Activated T-cell treated with anti-CD3 and anti-CD28 coated beads, Interleukin-2, amount 50 U/mL, for 72 hours (primary cell): ENCODE measurements at regions not wholly inside any gene's neighbourhood (a gene's known extent, or its start where the extent isn't known, plus 50 kb on each side); places are given as distances from the start of the nearest gene placed in this dataset.

Experiments
- ATAC-seq, 2 donors: fragments of 150-1000 bp; cut with Tn5 transposase; replicated peaks in 1 of 2; 2 replicates each; pipeline ENCODE4 v1.10.0; 2021; ENCODE audit warnings: moderate library complexity in 2 of 2, mild to moderate bottlenecking in 1 of 2
- DNase-seq, 2 donors: peaks; one replicate each; pipeline ENCODE4 v3.0.0; 2021 to 2022; ENCODE audit warnings: mixed read lengths in 1 of 2
- H3K27ac Mint-ChIP-seq: one replicate; pipeline ENCODE4 v1.8.0; 2022; ENCODE audit warnings: mild to moderate bottlenecking, moderate library complexity, mixed read lengths
- H3K27me3 Mint-ChIP-seq: one replicate; pipeline ENCODE4 v1.8.0; 2022; ENCODE audit warnings: low read depth, mixed read lengths
- H3K36me3 Mint-ChIP-seq, 2 donors: one replicate each; pipeline ENCODE4 v1.8.0; 2022; ENCODE audit warnings: mixed read lengths in 2 of 2, mild to moderate bottlenecking in 1 of 2; ENCODE audit not compliant: insufficient read depth in 2 of 2
- H3K4me1 Mint-ChIP-seq: one replicate; pipeline ENCODE4 v1.8.0; 2022; ENCODE audit warnings: low read depth, mixed read lengths
- H3K4me3 Mint-ChIP-seq, 2 donors: one replicate each; pipeline ENCODE4 v1.8.0; 2022; ENCODE audit warnings: mild to moderate bottlenecking in 2 of 2, mixed read lengths in 2 of 2, moderate library complexity in 2 of 2
- H3K9me3 Mint-ChIP-seq, 2 donors: one replicate each; pipeline ENCODE4 v1.8.0; 2022; ENCODE audit warnings: mixed read lengths in 2 of 2

GRCh38 chr11:86119077-86119476 lies 50.2 kb upstream of the PICALM start:
- DNase-seq (no peak), ATAC-seq (no peak)
- no peaks in the 10 kb centered on the region for H3K9me3 Mint-ChIP-seq
- H3K27ac Mint-ChIP-seq = no peak overlapping the region
- peaks cover 0 to 3% of the 10 kb centered on the region in 2 donors for H3K36me3 Mint-ChIP-seq
- H3K4me3 Mint-ChIP-seq = no peak overlapping the region
- peaks cover 54% of the 10 kb centered on the region for H3K4me1 Mint-ChIP-seq
- H3K27me3 Mint-ChIP-seq = peaks cover 14% of the 10 kb centered on the region
